Chondrocyte (in vitro differentiated cells): ENCODE measurements at regions not wholly inside any gene's neighbourhood (a gene's known extent, or its start where the extent isn't known, plus 50 kb on each side); places are given as distances from the start of the nearest gene placed in this dataset.

Experiments
- DNase-seq: peaks from one replicate; pipeline ENCODE4 v3.0.0; 2021; ENCODE audit warnings: mixed read lengths, low spot score
- H3K27ac Mint-ChIP-seq: one replicate; pipeline ENCODE4 v1.8.0; 2021; ENCODE audit warnings: mild to moderate bottlenecking, moderate library complexity, mixed read lengths; ENCODE audit not compliant: unreplicated experiment
- H3K27me3 Mint-ChIP-seq: 2 replicates; pipeline ENCODE4 v1.8.0; 2021; ENCODE audit warnings: low read depth, mixed read lengths
- H3K36me3 Mint-ChIP-seq: 2 replicates; pipeline ENCODE4 v1.8.0; 2021; ENCODE audit warnings: low read depth, mixed read lengths
- H3K4me1 Mint-ChIP-seq: 2 replicates; pipeline ENCODE4 v1.8.0; 2021; ENCODE audit warnings: low read depth, mild to moderate bottlenecking, mixed read lengths
- H3K4me3 Mint-ChIP-seq: one replicate; pipeline ENCODE4 v1.8.0; 2021; ENCODE audit warnings: mild to moderate bottlenecking, moderate library complexity, mixed read lengths; ENCODE audit not compliant: unreplicated experiment
- H3K9me3 Mint-ChIP-seq: 2 replicates; pipeline ENCODE4 v1.8.0; 2021; ENCODE audit warnings: low read depth, mixed read lengths
- TF ChIP-seq, protein P1 (sequence below): fragments of 200-600 bp; sonication (generic); IDR thresholded peaks from 2 replicates; pipeline ENCODE4 v1.5.0; 2021; ENCODE audit warnings: antibody characterized with exemption, mild to moderate bottlenecking, moderate library complexity

DNA sequence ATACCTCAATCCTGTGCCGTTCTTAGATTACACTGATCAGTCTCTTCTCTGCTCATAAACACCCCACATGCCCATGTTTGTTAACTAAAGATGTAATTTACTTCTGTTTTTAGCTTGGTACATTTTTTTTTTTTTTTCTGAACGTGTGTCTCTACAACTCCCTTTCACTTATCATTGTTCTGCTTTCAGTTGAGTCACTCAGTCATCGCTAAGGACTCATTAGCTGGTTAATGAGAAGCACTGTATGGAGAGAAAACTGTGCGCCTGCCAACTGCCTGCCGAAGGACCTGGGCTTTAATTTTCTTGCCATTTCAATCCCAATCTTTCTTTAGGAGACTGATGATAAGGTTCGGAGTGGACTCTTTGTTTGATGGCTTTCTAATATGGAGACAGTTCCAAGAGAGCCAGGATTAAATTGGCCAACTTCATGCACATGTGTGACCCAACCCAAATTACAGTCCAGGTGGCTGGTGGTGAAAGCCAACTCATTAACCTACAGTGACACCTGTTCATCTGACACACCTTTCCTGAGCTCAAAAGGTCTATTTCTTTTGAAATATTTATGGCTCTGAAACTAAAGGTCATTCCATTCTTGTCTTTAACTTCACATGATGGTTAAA, 334.1 kb downstream of the BCKDHB start:
- H3K36me3 Mint-ChIP-seq: peaks cover 1% of the 10 kb centered on the region
- H3K4me3 Mint-ChIP-seq: no peak overlapping the region
- TF ChIP-seq, protein P1, sequence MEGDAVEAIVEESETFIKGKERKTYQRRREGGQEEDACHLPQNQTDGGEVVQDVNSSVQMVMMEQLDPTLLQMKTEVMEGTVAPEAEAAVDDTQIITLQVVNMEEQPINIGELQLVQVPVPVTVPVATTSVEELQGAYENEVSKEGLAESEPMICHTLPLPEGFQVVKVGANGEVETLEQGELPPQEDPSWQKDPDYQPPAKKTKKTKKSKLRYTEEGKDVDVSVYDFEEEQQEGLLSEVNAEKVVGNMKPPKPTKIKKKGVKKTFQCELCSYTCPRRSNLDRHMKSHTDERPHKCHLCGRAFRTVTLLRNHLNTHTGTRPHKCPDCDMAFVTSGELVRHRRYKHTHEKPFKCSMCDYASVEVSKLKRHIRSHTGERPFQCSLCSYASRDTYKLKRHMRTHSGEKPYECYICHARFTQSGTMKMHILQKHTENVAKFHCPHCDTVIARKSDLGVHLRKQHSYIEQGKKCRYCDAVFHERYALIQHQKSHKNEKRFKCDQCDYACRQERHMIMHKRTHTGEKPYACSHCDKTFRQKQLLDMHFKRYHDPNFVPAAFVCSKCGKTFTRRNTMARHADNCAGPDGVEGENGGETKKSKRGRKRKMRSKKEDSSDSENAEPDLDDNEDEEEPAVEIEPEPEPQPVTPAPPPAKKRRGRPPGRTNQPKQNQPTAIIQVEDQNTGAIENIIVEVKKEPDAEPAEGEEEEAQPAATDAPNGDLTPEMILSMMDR: no peak
- H3K27ac Mint-ChIP-seq: no peak overlapping the region
- no peak for DNase-seq
- H3K9me3 Mint-ChIP-seq: no peaks in the 10 kb centered on the region
- H3K4me1 Mint-ChIP-seq: peaks cover 28% of the 10 kb centered on the region
- no peaks in the 10 kb centered on the region for H3K27me3 Mint-ChIP-seq

DNA sequence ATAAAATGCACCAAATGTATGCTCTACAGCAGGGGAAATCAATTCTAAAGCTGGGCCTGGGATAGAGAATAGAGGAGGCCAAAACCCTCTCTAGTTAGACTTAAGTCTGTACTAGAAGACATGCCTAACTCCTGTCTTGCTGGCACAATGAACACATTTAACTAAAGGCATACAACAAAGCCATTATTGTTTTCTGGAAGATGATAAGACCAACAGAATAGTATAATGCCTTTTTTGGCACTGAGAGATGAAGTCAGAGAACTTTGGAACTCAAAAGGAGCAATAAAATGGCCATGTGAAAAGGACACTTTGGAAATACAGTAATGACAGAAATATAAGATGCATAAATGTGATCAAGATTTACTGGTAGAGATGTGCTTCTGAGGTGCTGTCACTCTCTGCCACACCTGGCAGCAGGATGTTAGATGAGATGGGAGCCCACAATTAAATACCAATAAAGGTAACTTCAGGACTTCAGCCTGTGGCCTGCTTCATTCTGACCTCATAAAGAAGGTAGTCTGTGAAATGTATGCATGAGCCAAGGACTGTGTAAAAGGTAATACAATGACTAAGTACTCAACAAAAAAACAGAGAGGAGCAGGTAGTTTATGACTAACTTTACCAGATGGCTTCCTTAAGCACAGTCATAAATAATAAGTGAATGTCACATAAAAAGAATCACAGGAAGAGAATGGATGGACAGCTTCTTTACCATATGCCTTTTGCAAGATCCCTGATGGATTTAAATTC, 333.4 kb downstream of the BCKDHB start:
- no peaks in the 10 kb centered on the region for H3K27me3 Mint-ChIP-seq
- TF ChIP-seq, protein P1: no peak
- no peak overlapping the region for H3K4me3 Mint-ChIP-seq
- no peaks in the 10 kb centered on the region for H3K9me3 Mint-ChIP-seq
- no peak overlapping the region for H3K27ac Mint-ChIP-seq
- H3K4me1 Mint-ChIP-seq: peaks cover 28% of the 10 kb centered on the region
- peaks cover 1% of the 10 kb centered on the region for H3K36me3 Mint-ChIP-seq
- DNase-seq: no peak

DNA sequence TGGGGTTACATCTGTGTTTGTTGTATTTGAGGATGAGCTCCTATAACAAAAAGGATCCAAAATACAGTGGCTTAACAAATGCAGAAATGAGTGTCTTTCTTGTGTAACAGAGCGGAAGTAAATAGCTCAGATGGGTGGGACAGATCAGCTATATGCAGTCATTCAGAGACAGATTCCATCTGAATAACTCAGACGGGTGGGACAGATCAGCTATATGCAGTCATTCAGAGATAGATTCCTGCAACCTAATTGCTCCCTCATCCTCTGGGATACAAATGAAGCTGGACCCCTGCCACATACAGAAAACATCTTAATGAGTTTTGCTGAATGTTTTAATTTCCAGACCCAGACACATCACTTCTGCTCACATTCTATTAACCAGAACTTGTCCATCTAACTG, 332.3 kb downstream of the BCKDHB start:
- H3K27ac Mint-ChIP-seq: peak overlapping the region; percentile 19
- H3K4me3 Mint-ChIP-seq: no peak overlapping the region
- no peak for DNase-seq
- TF ChIP-seq, protein P1: no peak
- no peaks in the 10 kb centered on the region for H3K27me3 Mint-ChIP-seq
- no peaks in the 10 kb centered on the region for H3K9me3 Mint-ChIP-seq
- peaks cover 2% of the 10 kb centered on the region for H3K36me3 Mint-ChIP-seq
- peaks cover 30% of the 10 kb centered on the region for H3K4me1 Mint-ChIP-seq

DNA sequence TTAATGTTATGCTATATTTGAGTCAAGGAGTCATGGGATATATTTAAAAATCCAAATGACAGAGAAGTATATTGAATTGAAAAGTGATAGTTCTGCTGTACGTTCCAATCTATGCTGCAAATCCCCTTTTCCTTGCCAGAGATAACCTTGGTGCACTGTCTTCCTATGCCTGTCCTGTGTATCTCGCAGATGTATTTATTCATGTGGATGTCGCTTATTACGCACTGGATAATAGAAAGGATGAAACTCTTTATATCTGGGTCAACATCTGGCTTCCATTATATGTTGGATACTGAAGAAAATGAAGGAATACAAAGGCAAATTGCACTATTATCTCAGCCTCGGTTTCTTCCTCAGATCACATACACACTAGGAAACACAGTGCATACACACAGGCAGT, 331.3 kb downstream of the BCKDHB start:
- Mint-ChIP-seq H3K9me3 (no peaks in the 10 kb centered on the region), H3K27ac (no peak overlapping the region), H3K36me3 (peaks cover 4% of the 10 kb centered on the region), H3K4me1 (peaks cover 37% of the 10 kb centered on the region), H3K4me3 (no peak overlapping the region), H3K27me3 (no peaks in the 10 kb centered on the region)
- TF ChIP-seq, protein P1: no peak
- no peak for DNase-seq

DNA sequence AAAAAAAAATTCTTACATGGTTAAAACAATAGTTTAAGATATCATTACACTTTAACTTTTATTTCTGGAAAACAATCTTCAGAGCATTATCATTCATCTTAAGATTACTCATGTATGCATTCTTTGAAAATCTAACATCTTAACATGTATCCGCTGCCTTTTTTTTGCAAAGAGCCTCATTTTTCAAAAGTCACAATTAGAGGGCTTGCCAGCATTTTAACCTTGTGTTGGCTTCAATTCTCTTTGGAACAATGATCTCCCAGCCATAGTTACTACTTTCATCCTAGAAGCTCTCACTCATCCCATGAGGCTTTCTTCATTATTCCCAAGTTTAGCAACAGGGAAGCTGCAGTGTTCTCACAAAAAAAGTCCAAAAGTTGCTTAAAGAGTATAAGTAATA, 330.8 kb downstream of the BCKDHB start:
- H3K4me1 Mint-ChIP-seq: peaks cover 33% of the 10 kb centered on the region
- no peak for DNase-seq
- H3K27ac Mint-ChIP-seq: no peak overlapping the region
- TF ChIP-seq, protein P1: no peak
- peaks cover 4% of the 10 kb centered on the region for H3K9me3 Mint-ChIP-seq
- H3K36me3 Mint-ChIP-seq: peaks cover 4% of the 10 kb centered on the region
- H3K4me3 Mint-ChIP-seq: no peak overlapping the region
- H3K27me3 Mint-ChIP-seq: no peaks in the 10 kb centered on the region
